ENCODE measurements at regions not wholly inside any gene's neighbourhood (a gene's known extent, or its start where the extent isn't known, plus 50 kb on each side); places are given as distances from the start of the nearest gene placed in this dataset.

DNA sequence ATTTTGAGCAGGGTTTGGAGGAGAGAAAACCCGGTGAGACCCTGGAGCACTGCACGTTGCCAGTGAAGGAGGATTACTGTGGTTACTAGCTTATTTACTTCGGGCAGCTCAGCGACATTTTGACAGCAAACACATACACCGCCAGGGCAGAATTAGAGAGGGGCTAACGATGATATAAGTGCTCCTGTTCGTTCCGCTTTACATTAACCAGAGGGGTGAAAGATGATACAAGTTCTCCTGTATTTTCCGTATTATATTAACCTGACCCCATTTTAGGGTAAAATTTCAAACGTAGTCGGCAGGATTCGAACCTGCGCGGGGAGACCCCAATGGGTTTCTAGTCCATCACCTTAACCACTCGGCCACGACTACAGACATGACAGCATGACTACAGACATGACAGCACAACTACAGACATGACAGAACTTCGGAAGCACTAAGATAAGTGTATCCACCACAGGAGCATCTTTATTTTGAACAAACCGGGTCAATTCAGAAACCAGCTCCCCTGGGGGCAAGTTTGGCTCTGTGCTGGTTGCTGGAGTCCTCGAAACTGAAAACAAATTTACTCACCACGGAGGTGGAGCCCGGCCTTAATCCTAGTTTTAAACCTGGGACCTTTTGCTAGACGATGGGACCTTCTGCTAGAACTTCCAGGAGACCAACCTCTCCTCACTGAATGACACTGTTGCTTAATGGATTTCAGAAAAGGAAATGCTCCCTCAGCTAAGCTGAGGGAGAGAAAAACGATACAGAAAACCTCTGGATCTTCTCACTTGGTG is 80.4 kb upstream of the ZNF184 start:
- TF ChIP-seq, protein P1, sequence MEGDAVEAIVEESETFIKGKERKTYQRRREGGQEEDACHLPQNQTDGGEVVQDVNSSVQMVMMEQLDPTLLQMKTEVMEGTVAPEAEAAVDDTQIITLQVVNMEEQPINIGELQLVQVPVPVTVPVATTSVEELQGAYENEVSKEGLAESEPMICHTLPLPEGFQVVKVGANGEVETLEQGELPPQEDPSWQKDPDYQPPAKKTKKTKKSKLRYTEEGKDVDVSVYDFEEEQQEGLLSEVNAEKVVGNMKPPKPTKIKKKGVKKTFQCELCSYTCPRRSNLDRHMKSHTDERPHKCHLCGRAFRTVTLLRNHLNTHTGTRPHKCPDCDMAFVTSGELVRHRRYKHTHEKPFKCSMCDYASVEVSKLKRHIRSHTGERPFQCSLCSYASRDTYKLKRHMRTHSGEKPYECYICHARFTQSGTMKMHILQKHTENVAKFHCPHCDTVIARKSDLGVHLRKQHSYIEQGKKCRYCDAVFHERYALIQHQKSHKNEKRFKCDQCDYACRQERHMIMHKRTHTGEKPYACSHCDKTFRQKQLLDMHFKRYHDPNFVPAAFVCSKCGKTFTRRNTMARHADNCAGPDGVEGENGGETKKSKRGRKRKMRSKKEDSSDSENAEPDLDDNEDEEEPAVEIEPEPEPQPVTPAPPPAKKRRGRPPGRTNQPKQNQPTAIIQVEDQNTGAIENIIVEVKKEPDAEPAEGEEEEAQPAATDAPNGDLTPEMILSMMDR (conservative IDR thresholded peaks at IDR 0.05; ENCODE audit: low read depth, low read length), result no peak
- TF ChIP-seq MXI1 (IDR thresholded peaks at IDR 0.05; ENCODE audit: borderline replicate concordance, low read depth, low read length) (no peak), POLR2A (IDR thresholded peaks at IDR 0.05; ENCODE audit: low read depth, low read length) (no peak), RCOR1 (IDR thresholded peaks at IDR 0.05; ENCODE audit: insufficient replicate concordance, low read length) (no peak), BHLHE40 (IDR thresholded peaks at IDR 0.05; ENCODE audit: low read depth, low read length) (no peak)
- TF ChIP-seq, protein P2, sequence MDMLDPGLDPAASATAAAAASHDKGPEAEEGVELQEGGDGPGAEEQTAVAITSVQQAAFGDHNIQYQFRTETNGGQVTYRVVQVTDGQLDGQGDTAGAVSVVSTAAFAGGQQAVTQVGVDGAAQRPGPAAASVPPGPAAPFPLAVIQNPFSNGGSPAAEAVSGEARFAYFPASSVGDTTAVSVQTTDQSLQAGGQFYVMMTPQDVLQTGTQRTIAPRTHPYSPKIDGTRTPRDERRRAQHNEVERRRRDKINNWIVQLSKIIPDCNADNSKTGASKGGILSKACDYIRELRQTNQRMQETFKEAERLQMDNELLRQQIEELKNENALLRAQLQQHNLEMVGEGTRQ (IDR thresholded peaks at IDR 0.05; ENCODE audit: low read depth, low read length), result no peak

All from IMR-90 (cell line).